HG03045 (cell line): ENCODE measurements at regions not wholly inside any gene's neighbourhood (a gene's known extent, or its start where the extent isn't known, plus 50 kb on each side); places are given as distances from the start of the nearest gene placed in this dataset.
"Not testable (repeated sequence)": the region's sequence is repeated elsewhere in the genome, so short reads cannot be mapped to it uniquely, and the experiment has no call there.

Experiments
- ATAC-seq: cut with Tn5 transposase; IDR thresholded peaks from one replicate; pipeline ENCODE4 v1.9.1; 2021; ENCODE audit warnings: mild to moderate bottlenecking, moderate library complexity; ENCODE audit not compliant: unreplicated experiment

DNA sequence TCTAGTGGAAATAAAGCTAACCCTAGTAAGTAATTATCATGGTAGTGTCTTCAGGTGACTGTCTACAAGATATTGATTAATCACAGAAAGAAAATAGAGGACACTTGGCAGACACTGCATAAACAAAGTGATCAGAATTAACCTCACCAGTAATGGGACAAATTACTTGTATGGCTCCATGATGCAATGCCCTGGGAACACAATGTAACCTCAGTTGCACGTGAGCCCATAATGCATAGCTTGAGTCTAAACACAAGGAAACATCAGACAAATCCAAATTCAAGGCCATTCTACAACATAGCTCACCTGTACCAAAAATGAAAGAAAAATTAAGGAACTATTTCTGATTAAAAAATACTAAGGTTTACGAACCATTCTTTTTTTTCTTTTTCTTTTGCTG, 92.4 kb upstream of the SSTR4 start:
- no peak for ATAC-seq

DNA sequence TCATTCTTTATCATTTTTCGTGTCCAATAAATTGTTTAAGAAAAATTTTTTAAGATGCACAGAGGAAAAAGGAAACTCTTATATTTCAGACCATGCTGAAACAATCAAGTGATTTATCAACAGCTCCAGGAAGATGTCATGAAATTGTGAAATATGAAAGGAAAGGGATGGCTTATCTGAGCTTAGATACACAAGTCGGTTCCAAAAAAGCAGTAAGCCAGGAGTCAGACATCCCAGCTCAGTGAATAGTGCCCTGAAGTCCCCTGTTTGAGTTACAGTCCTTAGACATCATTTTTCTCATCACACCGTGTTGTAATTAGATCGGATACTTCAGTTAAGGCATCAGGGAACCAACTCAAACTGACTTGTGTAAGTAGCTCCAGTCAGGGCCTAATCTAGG, 91.0 kb upstream of the SSTR4 start:
- ATAC-seq: no peak

DNA sequence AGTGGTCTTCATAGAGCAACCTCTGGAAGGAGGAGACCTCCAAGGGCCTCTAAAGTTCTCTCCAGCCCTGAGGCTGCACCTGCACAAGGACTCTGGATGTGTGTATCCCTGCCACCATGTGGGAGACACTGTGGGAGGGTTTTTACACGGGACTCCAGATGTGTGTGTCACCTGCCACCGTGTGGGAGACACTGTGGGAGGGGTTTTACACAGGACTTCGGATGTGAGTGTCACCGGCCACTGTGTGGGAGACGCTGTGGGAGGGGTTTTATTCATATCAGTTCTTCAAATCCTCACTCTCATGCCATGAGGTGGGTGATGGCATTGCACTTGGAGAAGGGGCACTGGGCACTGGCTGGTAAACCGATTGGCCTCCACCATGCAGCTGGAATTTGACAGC, 90.2 kb upstream of the SSTR4 start:
- ATAC-seq: no peak

DNA sequence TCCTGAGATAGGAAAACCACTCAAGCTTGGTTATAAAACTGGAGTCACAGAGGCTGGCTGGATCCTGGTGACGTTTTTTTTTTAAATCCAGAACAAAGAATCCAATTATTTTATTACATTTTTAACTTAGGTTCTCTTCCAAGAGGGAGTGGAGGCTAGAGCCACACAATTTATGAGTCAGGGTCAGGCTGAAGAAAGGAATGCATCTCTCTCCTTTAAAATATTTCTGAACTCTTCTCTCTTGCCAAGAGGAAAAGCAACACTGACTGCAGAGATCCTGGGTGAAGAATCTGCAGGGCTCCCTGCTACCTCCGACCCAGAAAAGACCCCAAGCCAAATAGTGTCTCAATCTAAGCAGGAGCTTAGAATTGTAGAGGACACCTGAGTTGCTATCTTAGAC, 88.5 kb upstream of the SSTR4 start:
- no peak for ATAC-seq

DNA sequence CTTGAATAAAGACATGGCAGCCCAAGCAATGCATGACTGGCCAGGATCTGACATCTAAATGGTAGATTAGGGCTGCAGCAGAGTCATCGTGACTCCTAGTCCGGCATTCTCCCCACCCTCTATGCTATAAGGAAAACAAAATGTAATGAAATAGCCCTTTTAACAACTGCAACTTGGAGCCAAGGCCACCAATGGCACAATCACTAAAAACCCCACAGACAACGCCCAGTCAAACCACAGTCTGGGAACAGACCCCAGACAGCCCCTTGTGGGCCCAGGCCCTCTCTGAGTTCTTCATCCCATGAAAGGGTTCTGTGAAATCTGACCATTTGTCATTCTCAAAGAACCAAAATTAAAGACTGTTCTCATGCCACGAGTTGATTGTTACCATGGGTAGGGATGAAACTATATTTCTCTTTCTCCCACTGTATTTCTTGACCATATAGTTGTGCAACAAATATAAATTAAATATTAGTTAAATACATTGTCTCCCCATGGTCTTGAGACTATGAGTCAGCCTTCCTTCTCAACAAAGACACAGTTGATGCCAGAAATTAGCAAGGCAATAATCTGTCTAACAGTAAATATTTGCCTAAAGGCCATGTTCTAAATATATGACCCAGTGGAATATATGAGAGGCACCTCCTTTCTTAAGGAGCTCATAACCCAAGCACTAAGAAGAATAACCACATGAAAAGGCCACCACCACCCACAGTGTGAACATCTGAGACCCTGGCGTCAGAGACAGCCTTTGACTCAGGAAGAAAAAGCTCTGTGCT, 85.6 kb upstream of the SSTR4 start:
- ATAC-seq: no peak

DNA sequence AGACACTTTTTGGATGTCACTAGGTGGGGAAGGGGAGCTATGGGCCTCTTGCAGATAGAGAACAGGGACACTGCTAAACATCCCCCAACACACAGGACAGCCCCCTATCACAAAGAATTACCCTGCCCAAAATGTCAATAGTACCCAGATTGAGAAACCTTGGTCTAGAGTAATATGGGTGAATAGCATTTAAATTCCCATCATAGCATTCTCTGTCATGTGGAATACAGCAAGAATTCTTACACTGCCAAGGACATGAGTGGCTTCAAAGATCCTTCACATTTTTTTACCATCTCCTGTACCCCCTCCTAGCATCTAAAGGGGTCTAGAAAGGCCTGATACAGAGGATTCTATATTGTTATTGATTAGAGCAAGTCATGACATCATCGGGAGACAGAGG, 83.1 kb upstream of the SSTR4 start:
- ATAC-seq: no peak

DNA sequence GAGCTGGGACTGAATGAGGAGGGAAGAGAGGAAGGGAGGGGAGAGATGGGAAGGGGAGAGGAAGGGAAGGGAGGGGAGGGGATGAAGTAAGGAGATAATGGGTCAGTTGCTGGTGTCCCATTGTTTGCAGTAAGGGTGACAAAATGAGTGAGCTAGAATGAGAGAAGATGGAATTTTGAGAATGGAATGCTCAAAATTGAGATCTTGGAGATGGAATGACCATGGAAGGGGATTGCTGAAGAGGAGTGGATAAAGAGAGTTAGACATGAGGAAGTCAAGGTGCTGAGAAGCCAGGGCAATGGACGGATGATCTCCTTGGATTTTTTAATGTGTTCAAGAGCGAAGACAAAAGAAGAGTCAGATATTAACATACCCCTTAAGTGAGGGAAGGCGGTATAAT, 80.5 kb upstream of the SSTR4 start:
- no peak for ATAC-seq

DNA sequence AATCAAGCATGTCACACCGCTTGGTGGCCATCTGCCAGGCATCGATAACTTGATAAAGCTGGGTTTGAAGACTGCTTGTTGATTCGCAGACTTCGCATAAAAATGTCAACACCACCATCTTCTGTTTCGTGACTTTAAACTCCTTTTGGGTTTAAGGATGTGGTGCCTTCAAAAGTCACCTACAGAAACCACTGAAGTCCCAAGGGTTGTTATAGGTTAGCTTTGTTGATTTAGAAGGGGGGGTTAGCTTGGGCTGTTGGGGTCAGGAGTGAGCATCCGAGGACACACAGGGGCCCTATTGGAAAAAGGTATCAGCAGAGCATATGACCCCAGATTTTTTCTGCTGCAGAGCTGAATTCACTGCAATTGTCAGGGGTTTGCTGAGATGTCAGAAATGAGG, 76.7 kb upstream of the SSTR4 start:
- ATAC-seq: no peak

DNA sequence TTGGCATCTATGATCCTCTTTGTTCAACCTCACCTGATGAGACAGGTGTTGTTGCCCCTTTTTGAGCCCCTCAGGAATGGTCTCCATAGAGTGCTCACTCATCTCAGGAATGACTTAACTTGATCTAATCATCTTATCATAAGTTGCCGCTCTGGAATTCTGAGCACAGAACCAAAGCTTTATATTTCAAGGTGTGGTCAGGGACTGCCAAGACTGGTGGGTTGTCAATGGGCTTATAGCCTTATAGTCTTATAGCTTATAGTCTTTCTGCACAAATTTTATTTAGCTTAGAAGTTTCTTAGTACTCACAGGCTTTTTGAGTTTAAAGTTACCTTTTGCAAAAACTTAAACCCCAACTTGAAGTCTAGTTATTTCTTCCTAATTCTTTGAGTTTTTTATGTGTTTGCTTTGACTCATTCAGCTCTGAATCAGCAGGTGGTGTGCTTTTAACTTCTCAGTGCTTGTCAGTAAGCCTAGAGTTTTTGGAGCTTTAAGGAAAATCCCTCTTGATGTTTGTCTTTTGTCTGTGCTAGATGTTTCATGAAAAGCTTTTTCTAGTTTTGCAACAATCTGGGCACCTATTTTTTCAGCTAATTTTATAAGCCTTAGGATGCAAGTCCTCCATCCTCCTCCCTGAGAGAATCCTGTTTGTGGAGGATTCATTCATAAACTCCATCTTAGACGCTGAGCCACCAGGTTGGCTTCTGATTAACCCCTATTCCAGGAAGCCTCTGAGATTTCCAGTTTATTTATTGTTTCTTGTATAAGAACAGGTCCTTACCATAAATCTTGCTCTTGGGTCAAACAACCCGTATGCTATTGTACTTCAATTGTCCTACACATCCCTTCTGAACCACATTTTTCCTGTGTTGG, 72.3 kb upstream of the SSTR4 start:
- ATAC-seq: no peak

DNA sequence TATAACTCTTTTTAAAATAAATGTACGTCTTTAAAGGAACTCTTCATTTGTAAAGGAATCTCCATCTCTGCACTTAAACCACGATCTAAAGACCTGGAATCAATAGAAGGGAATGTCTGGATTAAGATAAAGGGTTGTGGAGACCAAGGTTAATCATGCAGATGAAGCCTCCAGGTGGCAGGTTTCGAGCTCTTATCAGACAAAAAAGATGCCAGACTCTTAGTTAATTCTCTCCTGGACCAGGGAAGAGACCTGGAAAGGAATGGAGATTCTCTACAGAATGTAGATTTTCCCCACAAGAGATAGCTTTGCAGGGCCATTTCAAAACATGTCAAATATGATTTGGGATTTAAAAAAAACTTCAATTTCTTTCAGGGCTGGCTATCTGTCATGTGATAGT, 71.5 kb upstream of the SSTR4 start:
- ATAC-seq: no peak

DNA sequence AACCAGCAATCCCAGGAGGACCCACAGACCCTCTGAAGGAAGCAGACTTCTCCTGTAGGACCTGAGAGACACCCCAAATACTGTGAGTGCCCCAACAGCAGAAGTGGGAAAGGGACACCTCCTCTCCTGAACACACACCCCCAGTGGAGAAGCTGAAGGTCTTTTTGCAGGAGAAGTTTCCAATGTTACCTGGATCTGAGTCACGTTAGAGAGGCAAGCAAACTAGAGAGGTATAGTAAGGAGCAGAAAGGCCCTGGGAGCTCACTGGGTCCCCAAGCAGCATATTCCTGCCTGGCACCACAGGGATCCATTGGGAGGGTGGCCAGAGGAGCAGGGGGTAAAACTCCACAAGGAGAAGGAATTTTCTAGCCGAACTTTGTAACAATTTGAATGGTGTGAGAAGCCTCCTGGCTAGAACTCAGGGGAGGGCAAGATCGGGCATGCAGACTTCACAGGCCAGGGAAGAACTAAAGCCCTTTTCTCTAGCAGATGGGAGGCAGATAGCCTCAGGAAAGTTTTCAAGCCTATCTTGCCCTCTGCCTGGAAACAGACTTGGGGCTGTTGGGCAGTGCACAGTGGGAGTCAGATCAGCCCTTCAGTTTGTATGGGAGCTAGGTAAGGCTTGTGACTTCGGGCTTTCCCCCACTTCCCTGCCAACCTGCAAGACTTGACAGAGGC, 68.2 kb upstream of the SSTR4 start:
- no peak for ATAC-seq

DNA sequence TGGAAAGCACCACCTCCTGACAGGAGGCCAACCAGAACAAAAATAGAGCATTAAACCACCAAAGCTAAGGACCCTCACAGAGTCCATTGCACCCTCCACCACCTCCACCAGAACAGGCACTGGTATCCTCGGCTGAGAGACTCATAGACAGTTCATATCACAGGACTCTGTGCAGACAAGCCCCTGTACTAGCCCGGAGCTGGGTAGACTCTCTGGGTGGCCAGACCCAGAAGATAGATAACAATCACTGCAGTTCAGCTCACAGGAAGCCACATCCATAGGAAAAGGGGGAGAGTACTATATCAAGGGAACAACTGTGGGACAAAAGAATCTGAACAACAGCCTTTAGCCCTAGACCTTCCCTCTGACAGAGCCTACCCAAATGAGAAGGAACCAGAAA, 67.4 kb upstream of the SSTR4 start:
- ATAC-seq: not testable (repeated sequence)

DNA sequence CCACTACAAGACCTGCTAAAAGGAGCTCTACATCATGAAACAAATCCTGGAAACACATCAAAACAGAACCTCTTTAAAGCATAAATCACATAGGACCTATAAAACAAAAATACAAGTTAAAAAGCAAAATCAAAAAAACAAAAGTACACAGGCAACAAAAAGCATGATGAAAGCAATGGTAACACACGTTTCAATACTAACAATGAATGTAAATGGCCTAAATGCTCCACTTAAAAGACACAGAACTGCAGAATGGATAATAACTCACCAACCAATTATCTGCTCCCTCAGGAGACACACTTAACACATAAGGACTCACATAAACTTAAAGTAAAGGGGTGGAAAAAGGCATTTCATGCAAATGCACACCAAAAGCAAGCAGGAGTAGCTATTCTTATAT, 66.1 kb upstream of the SSTR4 start:
- not testable (repeated sequence) for ATAC-seq

DNA sequence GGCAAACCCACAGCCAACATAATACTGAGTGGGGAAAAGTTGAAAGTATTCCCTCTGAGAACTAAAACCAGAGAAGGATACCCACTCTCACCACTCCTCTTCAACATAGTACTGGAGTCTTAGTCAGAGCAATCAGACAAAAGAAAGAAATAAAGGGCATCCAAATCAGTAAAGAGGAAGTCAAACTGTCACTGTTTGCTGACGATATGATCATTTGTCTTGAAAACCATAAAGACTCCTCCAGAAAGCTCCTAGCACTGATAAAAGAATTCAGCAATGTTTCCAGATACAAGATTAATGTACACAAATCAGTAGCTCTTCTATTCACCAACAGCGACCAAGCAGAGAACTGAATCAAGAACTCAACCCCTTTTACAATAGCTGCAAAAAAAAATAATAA, 64.0 kb upstream of the SSTR4 start:
- not testable (repeated sequence) for ATAC-seq

DNA sequence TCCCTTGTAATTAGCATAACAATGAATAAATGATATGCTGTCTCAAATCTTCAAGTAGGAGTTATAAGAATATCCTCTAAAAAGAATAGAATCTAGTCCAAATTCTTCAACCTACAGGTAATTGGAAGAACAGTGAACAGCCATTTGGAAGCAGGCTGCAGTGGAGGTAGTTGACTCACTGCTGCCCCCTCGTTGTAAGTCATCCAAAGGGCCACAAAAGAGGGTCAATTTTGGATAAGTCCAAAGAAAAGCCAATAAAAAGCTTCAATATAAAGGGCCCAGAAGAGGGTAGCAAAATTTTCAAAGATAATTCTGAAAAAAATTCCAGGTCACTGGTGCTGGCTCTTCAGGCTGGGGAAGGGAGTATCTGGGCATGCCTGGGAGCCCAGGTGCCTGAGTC, 60.8 kb upstream of the SSTR4 start:
- no peak for ATAC-seq

DNA sequence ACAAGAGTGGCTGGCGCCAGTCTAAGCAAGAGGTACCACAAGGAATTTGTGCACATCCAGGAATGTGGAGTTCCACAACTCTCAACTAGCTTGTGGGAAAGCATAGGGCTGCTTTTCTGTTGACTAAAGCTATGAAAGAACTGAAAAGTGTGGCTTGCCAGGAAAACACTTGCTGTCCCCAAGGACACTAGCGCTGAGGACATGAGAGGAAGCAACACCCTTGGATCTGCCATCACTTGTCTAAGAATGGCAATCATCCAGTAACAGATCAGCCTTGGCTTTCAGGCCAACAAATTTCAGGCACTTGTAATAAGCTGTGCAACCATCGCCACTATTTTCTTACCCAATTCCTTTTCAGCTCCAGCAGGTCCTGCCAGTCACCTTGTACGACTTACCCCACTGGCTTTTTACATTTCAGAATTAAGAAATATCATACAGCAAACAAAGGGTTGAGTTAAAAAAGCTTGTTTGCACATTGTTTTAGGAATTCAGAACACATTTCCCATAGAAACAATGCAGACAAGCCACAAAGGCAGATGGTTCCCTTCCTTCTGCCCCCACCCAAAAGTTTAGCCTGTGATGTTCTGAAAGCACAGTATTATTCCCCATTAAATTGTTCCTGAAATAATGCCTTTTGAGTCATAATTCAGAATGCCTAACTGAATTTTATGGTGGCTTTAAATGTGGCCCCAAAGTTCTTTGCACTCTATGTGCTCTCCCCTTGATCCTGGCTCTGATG, 57.9 kb upstream of the SSTR4 start:
- no peak for ATAC-seq

DNA sequence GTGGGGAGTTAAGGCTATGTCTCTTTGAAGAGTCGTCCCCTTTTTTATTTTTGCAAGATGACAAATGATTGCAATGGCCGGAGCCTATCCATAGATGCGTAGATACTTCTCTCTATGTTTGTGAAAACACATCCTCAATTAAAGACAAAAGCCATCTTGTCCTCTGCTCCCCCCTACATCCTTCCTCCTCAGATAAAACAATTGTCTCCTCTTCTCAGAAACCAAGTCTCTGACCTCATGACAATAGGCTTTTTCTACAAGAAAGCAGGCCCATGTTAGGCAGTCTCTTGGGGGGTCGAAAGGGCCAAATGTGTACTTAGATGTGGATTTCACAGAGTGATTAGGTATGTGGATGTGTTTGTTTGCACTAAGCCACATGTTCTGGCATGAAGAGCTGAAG, 51.1 kb upstream of the SSTR4 start:
- no peak for ATAC-seq

DNA sequence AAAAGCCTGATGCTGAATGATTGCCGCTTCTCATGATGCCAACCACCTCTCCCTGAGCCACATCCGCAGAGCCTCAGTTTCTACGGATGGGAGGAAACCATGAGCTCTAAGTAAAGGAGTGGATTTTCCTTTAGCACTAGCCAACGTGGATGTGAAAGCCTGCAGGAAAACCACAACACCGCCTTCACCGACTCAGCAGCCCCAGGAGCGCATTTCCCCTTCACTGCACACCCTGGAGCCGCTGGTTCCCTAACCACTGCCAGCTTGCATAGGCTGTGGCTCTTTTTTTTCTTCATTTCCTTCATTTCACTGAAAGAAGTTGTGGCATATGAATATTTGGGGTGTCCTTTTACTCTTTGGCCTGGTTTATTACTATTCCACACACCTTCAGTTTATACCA, 50.5 kb upstream of the SSTR4 start:
- ATAC-seq: no peak

DNA sequence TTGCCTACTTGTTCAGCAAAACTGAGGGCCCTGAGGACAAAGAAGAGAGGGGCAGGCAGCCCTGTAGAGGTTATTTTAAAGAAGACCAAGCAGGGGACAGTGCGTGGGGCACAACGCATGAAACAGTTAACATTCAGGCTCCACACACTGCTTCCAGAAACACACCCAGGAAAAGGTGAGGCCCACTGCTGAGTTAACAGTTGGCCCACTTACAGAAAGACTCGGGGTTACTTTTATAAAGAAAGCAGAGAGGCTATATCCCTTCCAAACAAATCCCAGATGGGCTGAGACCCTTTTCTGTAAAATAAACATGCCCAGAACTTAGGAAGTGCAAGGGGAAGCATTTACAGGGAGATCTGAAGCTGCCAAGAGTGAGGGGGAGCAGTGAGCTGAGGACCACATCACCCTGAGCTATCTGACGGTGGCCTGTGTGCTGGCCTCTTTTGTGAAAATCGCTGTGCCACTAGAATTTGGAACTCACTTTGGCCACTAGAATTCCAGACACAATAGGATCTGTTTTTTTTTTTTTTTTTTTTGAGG, 49.8 kb upstream of the SSTR4 start:
- ATAC-seq: no peak
